ENCODE measurements at regions not wholly inside any gene's neighbourhood (a gene's known extent, or its start where the extent isn't known, plus 50 kb on each side); places are given as distances from the start of the nearest gene placed in this dataset.
"Not testable (repeated sequence)": the region's sequence is repeated elsewhere in the genome, so short reads cannot be mapped to it uniquely, and the experiment has no call there.

DNA sequence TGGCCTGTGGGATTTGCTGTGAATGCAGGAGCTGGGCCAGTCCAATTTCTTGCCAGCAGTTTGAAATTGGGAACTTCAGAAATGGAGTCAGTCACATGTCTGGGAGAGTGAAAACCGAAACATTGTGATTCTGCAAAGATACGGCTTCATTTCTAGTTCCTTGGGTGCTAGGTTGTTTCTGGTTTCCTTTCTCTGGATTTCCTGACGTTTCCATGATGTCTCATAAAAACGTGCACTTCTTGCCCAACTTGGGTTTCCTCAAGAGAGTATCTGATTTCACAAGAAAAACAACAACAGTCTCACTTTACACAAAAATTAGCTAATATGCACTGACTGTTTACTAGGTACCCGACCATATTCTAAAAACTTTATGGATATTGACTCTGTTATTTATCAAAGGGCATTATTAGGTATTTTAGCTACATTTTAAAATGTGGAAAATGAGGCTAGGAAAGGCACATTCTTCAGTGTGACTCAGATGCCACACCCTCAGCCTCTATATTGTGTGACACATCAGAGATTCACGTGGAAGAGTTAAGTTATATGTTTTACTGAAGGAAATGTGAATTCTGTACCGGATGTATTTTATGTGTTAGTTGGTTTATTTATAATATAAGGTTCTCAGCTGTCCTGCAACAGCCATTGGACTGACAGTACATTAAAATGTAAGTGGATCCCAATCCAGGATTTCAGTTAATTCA lies 225.0 kb upstream of the PUDP start:
- DNase-seq, result no peak

DNA sequence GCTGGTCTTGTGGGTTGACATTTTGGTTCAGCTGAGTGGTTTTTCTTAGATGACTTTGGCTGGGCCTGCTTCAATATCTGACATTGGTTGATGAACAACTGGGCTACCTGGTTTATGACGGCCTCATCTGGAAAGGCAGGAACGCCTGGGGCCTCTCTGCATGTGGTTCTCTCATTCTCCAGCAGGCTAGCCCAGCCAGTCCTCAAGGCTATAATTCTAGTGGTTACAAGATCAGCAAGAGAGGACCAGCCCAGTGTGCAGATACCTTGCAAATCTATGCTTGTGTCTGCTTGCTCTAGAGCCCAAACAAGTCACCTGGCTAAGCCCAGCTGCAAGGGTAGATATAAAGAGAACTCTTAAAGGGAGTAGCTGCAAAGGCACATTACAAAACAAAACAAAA lies 214.2 kb upstream of the PUDP start:
- DNase-seq, result no peak

DNA sequence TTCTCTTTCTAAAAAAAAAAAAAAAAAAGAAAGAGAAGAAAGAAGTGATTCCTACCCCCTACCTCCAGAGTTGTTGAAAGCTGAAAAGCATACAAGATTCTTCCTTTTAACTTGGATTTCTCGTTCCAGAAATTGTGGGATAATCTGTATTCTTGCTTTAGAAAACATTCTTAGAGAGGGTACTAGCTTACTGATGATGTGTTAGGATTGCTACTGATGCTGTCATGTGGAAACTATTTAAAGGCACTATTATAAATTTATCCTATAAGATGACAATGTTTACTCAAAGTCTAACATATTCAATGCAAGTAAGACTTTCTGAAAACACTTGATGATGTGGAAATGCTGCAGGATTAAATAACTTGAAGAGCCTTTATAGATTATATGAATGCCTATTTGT lies 204.0 kb upstream of the PUDP start:
- DNase-seq, result no peak

DNA sequence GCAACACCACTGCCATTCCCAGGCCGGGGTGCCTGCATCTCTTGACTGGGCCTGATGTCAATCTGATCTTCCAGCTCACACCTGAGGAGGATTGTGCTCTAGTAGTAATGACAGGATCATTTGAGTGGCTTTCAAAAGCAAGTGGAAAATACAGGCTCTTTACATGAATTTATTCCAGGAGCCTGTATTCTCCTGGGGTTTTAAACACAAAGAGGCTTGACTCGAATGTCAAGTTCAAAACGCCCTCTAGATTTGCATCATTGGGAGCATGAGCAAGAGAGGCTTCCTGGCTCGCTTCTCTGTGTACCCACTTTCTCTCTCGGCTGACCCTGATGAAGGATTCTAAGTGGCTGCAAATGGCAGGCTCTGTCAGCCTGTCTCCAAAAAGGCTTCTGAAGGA lies 199.5 kb upstream of the PUDP start:
- no peak for DNase-seq

DNA sequence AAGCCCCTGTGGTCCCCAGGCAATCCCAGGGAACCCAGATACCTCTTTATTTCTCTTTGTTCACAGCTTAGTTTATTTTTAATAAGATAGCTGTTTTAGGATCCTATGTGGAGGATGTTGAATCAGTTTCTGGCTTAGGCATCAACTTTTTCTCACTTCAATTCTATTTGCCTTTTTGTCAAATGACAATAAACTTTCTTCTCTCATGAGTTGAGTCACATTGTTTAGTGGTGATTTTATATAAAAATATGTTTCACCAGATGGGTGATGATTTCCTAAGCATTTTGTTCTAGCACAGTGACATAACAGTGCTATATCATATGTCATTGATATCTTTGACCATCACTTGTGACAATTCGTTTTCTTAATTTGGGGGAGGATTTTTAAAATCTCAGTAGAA lies 198.1 kb upstream of the PUDP start:
- DNase-seq, result no peak

DNA sequence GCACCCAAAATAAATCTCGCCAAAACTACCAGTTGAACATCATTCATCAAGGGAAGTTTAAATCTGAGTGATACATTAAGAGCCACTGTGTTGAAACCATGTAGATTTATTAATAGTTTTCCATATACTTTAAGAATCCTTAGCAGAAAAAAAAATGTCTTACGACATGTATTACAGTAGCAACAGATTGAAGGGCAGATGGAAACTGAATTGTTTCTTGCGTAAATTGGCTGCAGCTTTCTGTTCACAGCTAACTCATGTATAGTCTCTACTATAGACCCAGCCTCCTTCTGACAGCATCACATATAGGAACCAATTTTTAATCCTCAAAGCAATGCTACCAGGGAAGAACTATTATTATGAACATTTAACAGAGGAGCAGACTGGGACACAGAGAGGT lies 195.2 kb upstream of the PUDP start:
- DNase-seq, result no peak

DNA sequence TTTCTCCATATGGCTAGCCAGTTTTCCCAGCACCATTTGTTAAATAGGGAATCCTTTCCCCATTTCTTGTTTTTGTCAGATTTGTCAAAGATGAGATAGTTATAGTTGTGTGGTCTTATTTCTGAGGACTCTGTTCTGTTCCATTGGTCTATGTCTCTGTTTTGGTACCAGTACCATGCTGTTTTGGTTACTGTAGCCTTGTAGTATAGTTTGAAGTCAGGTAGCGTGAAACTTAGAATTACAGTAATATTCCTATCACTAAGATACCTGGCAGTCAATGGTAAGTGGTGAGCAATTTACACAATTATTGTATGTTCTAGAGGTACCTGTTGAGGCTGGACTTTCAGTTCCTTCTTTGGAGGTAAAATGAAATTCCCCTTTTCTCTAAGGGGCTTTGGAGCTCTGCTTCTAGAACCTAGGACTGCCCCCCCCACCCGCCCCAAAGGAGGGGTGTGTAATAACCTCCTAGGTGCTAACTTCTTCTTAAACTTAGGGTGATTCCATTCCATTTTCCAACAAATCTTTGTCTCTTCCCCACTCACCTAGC lies 187.9 kb upstream of the PUDP start:
- DNase-seq, result not testable (repeated sequence)

DNA sequence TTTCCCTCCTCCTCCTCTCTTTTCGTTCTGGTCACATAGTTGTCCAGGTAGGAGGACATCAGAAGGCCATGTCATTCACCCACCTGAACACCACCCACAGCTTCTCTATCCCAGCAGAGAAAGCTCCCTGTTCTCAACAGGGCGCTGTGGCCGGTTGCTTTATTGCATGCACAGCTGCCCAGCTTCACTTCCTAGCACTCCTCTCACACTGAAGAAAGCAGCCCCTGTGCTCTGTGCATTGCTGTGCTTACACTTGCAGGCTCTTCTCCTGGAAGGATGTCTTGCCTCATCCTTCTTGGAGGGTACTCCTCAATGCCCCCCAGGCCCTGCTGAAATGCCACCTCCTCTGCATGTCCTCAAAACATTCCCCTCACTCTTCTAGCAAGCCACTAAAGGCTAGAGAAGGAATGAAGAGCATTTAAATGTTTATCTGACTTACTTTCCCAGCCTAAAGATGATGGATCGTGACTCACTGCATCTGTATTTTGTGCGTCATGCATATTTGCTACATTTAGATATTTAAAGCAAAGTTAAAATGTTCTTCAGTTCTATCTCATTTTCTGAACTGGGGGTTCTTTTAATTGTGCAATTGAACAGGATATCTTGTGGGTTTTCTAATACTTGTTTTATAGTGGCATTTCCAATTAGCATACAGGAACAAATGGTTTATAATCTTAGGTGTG lies 186.4 kb upstream of the PUDP start:
- DNase-seq, result no peak

DNA sequence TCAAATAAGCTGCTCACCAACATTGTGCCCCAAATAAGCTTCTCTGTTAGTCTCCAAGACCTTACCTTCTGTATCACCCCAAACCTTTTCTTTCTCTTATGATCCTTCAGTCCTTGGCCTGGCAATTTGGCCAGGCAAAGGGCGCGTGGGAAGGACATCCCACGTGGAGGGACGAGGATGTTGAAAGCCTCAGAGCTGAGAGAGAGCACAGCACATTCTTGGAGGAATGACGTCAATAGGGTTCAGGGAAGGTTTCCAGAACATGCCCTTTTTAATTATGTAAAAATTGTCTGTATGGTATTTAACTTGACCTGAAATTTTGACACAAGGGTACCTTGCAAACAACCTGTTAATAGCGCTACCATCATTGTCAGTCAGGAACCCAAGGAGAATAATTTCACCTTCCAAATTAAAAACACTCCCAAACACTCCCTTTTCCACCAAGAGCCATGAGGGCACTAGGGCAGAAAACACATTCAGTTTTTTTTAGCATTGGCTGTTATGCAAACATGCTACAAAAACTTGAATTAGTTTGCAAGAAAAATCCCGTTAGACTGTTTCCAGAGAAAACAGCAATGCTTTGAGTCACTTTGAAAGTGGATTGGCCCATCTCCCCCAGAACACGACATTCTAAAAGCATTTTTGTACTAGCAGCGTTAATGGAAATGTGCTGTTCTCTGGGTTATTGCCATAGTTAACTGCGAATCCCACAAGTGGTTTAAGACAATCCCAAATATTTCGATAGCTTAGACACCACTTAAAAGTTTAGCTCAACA lies 183.2 kb upstream of the PUDP start:
- no peak for DNase-seq

DNA sequence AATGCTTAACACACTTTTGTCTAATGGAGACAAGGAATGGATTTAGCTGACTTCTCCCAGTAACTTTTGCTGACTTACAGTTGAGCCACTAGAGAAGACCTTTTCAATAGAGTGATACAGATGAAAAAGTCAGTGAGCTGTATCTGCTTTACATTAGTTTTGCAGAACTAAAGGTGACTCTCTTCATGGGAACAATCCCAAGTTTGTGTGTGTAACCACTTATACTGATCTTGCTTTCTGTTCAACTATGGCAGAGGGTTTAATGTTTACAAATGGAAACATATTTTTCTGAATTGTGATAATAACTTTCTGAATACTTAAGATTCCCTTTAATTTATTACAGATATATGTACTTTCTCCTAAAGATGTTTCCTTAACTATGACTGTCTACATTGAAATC lies 182.6 kb upstream of the PUDP start:
- DNase-seq, result no peak

DNA sequence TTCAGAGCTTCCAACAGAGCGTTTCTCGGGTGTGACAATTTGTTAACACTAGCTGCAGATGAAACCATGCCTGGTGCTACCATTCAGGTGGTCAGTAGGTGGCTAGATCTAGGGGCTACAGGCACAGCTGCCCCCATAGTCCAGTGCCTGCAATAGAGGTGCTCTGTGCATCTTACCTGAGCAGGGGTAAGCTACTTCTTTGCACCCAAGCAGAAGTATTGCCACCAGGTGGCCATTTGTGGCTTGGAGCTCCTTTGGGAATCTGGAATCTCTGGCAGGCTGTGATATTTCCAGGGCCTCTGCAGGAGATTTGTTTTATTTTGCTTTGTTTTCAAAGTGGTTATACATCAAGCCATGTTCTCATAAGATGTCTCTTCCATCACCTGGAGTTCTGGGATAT lies 170.7 kb upstream of the PUDP start:
- no peak for DNase-seq

DNA sequence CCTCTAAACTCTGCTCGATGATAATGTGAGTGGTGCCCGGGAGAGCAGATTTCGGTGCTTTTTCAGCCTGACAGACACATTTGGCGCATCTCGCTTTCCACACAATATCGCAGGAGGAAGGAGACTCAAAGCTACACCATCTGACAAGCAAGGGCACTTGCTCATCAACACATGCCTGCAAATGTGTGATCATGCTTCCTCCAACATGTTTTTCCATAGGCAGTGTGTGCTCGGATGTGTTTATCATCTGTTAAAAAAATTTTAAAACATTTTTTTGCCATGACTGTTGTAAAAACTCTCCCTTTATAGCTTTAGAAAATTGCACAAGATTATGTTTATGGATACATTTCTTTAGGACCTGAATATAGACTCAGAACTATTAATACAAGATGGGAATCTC lies 170.3 kb upstream of the PUDP start:
- DNase-seq, result no peak

DNA sequence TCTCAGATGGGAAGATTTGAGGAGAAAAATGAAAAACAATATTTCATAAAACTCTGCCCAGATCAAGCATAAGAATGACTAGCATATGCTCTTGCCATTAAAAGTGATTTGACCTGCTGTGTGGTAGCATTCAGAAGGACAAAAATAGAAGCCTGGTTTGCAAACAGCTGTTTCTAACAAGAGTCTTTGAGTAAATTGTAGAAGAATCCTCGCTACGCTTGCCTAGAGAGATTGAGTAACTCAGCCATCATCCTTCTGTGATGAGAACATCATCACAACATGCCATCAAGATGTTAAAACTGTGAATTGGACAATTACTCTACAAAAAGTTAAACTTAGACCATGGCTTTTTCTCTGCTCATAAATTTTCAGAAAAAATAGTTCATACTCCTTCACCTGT lies 168.9 kb upstream of the PUDP start:
- no peak for DNase-seq

DNA sequence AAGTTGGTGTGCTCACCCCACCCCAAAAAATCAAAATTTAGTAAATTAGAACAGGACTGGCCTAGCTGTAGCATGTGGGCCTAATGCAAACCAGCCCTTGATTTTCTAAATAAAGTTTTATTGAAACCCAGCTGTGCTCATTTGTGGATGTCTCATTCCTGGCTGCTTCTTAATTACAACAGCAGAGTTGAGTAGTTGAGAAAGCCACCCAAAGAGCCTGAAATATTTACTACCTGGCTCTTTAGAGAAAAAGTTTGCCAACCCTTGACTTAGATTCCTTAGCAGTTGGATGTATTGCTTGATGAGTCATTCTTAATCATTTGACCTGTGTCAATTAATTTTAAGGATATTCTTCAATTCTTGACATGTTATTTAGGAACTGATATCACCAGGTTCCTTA lies 168.3 kb upstream of the PUDP start:
- no peak for DNase-seq

DNA sequence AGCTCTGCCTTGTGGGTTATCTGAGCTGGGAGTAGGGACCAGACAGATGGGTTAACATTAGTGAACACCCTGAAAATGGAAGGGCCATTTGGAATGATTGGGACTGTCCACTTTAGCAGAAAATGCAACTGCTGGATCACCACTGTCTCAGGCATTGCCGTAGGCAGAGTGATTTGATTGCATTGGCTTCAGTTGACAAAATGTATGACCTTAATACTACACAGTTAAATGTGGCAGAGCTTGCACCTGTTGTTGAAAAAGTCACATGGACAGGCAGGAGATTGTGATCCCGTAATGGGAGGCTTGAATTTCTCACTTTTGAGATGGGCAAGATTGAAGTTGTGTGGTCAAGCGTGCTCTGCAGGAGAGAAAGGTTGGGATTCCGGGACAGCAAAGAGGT lies 166.5 kb upstream of the PUDP start:
- no peak for DNase-seq

DNA sequence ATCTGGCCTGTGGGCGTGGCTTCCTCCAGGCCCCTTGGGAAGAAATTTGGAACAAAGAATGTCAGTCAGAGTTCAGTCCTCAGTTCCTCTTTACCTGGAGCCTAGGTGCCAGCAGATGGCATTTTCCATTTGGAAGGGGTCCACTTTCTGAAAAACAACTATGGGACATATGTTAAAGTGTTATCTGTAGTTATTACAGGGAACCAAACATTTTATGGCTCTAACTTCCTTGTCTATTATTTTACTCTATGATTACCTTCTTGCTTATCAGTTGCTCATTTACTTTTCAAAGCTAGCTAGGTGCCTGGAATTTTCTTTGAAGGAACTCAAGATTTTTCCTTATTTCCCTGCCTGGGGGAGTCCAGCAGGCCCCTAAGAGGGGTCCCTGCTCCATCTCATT lies 159.8 kb upstream of the PUDP start:
- no peak for DNase-seq

DNA sequence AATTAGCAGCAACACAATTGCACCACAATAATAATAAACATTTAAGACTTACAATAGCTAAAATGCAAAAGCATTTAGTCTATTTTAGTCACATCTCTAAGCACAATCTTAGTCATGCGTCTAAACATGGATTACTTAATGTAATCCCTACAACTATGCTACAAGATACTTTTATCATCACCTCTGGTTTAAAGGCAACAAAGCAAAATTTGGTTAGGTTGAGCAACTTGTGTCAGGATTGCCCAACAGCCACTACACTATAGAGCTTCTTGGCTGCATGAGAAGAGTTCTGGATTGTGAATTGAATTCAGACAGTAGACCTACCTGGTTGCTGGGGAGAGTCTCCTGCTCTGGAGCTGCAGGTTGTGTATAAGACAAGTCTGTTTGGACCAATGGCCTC lies 146.5 kb upstream of the PUDP start:
- DNase-seq, result no peak

DNA sequence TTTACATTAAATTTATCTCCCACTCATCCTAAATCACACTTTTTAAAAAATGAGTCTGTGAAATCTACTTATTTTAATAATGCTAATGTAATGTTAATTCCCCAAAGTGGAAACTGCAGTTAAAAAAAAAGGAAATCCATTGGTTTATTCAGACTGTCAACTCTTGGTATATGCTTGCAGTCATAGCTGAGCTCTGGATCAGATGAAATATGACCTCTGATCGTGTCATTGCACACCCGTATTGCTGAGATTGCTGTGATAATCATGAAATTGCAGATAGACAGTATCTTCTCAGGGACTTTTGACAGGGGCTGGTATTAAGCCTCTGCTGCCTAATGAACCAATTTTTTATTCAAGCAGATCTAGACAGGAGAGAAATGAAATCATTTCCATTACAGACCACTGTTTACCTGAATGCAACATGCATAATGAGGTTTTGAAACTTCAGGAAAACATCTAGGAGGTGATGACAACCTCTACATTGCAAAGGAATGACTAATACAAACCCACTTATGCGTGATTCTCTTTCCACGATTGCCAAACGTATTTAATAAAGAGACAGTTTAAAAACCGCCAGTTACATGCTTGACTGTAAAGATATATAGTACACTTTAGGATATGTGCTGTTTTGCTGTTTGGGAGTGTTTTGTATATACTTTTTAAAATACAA lies 138.3 kb upstream of the PUDP start:
- DNase-seq, result no peak

DNA sequence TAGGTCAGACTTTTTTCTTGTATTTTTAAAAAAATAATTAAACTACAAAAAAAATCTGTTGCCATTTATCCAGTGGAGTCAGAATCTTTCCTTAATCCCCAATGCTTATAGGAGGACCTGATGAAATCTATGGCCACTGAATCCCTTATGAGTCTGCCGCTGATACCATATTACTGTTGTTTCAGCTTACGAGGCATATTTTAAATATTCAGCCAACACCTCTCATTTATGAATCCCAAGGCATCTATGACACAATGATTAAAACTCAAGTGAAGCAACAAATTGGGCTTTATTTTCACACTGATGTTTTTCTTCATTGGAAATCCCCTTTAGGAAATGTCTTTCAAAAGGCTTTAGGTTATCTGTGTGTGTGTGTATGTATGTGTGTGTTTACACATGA lies 137.8 kb upstream of the PUDP start:
- no peak for DNase-seq

DNA sequence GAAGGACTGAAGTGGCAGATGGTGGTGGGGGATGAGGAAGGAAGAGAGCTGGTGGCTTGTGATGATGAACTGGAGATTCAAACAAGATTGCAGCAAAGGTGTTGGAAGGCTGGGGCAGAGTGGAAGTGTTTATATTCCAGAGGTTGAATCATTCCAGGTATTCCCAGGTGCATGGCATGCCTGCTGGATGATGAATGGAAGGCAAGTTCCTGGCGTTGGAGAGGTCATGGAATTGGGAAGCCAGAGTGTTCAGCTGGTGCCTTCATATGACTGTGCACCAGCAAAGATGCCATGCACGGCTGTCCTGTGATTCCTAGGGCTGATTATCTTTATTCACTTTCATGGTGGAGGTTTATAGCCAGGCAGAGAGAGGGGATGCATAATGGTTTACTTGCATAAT lies 135.8 kb upstream of the PUDP start:
- DNase-seq, result no peak

DNA sequence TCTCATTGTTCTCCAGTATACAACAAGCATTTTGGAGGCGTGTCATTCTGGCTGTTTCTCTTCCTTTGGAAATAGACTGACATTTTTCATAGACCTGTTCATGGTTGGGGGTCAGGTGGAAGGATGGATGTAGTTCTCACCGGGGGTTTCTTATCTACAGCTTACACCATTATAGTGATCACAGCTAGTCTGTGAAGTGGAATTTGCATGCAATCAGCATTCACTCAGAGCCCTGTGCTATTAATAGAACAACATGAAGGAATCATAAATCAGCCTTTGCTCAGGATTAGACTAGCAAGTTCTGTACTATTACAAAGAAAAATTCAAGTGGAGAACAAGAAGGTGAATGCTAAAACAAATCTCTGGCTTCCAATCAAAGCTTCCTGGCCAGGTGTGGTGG lies 132.6 kb upstream of the PUDP start:
- no peak for DNase-seq

DNA sequence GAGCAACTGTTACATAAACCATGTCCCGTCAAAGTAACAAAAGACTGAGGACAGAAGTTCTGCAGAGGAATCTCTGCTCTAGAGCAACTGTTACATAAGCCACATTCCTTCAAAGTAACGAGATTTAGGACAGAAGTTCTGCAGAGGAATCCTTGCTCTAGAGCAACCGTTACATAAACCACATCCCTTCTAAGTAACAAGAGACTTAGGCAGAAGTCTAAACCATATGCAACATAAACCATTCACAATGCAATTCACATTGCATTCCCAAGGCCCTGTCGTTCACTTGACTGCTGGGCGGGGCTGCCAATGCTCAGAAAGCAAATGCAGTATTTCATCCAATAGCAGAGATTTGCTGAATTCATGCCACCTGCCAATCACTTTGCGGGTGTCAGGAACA lies 124.4 kb upstream of the PUDP start:
- no peak for DNase-seq

DNA sequence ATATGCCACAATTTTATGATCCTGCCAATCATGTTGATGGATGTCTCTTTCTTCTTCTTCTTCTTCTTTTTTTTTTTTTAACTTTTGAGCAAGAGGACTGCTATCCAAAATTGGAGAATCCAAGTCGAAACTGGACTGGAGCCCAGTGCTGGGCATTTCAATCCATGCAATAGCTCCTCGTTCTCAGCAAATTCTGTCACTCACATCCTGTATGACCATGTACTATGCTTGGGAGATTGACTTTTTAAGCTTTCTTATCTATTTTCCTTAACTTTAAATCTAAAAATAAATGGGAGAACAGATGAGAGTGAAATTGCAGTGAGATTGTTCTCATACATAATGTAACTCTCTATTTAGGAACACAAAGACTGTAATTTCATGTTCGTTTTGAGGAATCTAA lies 123.0 kb upstream of the PUDP start:
- no peak for DNase-seq

DNA sequence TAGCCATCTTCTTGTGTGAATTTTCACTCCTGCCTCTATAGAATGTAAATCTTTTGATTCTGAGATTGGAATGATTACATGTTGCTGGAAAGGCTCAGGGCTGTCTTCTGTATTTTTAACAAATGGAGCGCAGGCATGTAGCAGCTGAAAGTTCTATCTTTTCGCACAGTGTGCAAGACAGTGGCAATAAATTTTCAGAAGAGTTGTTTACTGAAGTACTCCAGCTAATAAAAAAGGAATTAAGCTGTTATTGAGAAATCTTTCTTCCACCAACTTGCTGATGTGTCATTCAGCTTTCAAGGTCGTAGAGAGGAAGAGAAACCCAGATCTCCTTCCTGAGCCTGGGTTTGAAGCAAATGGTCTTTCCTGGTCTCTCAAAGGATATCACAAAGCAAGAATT lies 122.0 kb upstream of the PUDP start:
- DNase-seq, result no peak

Data from activated CD4-positive, alpha-beta T cell treated with anti-CD3 and anti-CD28 coated beads for 48 hours (primary cell).